IPS DF 4.7 (cell line): ENCODE measurements at regions not wholly inside any gene's neighbourhood (a gene's known extent, or its start where the extent isn't known, plus 50 kb on each side); places are given as distances from the start of the nearest gene placed in this dataset.

Experiments used
- DNase-seq: peaks from one replicate; pipeline ENCODE4 v3.0.0-alpha.2; 2013; ENCODE audit warnings: low spot score; ENCODE audit errors: extremely low read depth

- no peak for DNase-seq
Observed at GRCh38 chr1:198903203-198903602, 264.4 kb downstream of the PTPRC start.

GRCh38 chr1:198903621-198904020 lies 264.8 kb downstream of the PTPRC start:
- no peak for DNase-seq

- no peak for DNase-seq
Observed at GRCh38 chr1:198904321-198904720, 265.5 kb downstream of the PTPRC start.

GRCh38 chr1:198906739-198907422 lies 268.0 kb downstream of the PTPRC start:
- DNase-seq = no peak

GRCh38 chr1:198907423-198907746 lies 268.5 kb downstream of the PTPRC start:
- no peak for DNase-seq

- DNase-seq = no peak
Observed at GRCh38 chr1:198908995-198909394, 270.2 kb downstream of the PTPRC start.

GRCh38 chr1:198909973-198910372 lies 271.1 kb downstream of the PTPRC start:
- DNase-seq = no peak

GRCh38 chr1:198910816-198911215 lies 272.0 kb downstream of the PTPRC start:
- no peak for DNase-seq

GRCh38 chr1:198912046-198912445 lies 273.2 kb downstream of the PTPRC start:
- no peak for DNase-seq

GRCh38 chr1:198913667-198914066 lies 274.8 kb downstream of the PTPRC start:
- DNase-seq = no peak

- DNase-seq = no peak
Observed at GRCh38 chr1:198915327-198916231, 276.7 kb downstream of the PTPRC start.

GRCh38 chr1:198917226-198917625 lies 278.4 kb downstream of the PTPRC start:
- DNase-seq = no peak

GRCh38 chr1:198918920-198919319 lies 280.1 kb downstream of the PTPRC start:
- DNase-seq = no peak

GRCh38 chr1:198919667-198920398 lies 281.0 kb downstream of the PTPRC start:
- no peak for DNase-seq

GRCh38 chr1:198922638-198923430 lies 284.0 kb downstream of the PTPRC start:
- no peak for DNase-seq

GRCh38 chr1:198923993-198924392 lies 285.2 kb downstream of the PTPRC start:
- DNase-seq = no peak

- DNase-seq = no peak
Observed at GRCh38 chr1:198925567-198925966, 286.7 kb downstream of the PTPRC start.

GRCh38 chr1:198927129-198927528 lies 288.3 kb downstream of the PTPRC start:
- no peak for DNase-seq

- no peak for DNase-seq
Observed at GRCh38 chr1:198929111-198929604, 290.3 kb downstream of the PTPRC start.

- DNase-seq = no peak
Observed at GRCh38 chr1:198929961-198930599, 291.2 kb downstream of the PTPRC start.
